CD14-positive monocyte (primary cell): ENCODE measurements at regions not wholly inside any gene's neighbourhood (a gene's known extent, or its start where the extent isn't known, plus 50 kb on each side); places are given as distances from the start of the nearest gene placed in this dataset.

ENCODE experiments used
- DNase-seq, 3 donors: peaks; one replicate each; pipeline ENCODE4 v3.0.0-alpha.2; 2011 to 2022
- H2AFZ ChIP-seq: 2 replicates; pipeline ENCODE4 v1.6.0; 2012; ENCODE audit warnings: mild to moderate bottlenecking, low read depth, low read length, inconsistent platforms; ENCODE audit not compliant: insufficient read depth, poor library complexity, severe bottlenecking
- H3K27ac ChIP-seq, 2 donors: 1 replicate in 1 of 2; 2 replicates in 1 of 2; pipeline ENCODE4 v1.5.1; 2012 to 2013; ENCODE audit warnings: low read length in 2 of 2, control low read depth in 1 of 2, inconsistent platforms in 1 of 2, low read depth in 1 of 2, mild to moderate bottlenecking in 1 of 2
- H3K27me3 ChIP-seq, 2 donors: one replicate each; pipeline versions ENCODE4 v1.6.0 to v1.6.1; 2011 to 2013; ENCODE audit warnings: low read length in 2 of 2; ENCODE audit not compliant: control insufficient read depth in 2 of 2, insufficient read depth in 2 of 2
- H3K36me3 ChIP-seq, 2 donors: replicated peaks in 1 of 2; 1 replicate in 1 of 2; 2 replicates in 1 of 2; pipeline versions ENCODE4 v1.5.1 to v1.6.1; 2012 to 2013; ENCODE audit warnings: low read length in 2 of 2, control low read depth in 1 of 2, inconsistent platforms in 1 of 2, mild to moderate bottlenecking in 1 of 2; ENCODE audit not compliant: insufficient read depth in 2 of 2, control insufficient read depth in 1 of 2
- H3K4me1 ChIP-seq, 2 donors: 1 replicate in 1 of 2; 2 replicates in 1 of 2; pipeline versions ENCODE4 v1.5.1 to v1.6.1; 2012 to 2013; ENCODE audit warnings: low read length in 2 of 2, control low read depth in 1 of 2, inconsistent platforms in 1 of 2, mild to moderate bottlenecking in 1 of 2, moderate library complexity in 1 of 2; ENCODE audit not compliant: insufficient read depth in 2 of 2, control insufficient read depth in 1 of 2
- H3K4me2 ChIP-seq: replicated peaks from 2 replicates; pipeline ENCODE3; 2012; ENCODE audit warnings: low read length, moderate library complexity, mild to moderate bottlenecking; ENCODE audit not compliant: poor library complexity, severe bottlenecking; ENCODE audit errors: extremely low read depth
- H3K4me3 ChIP-seq, 3 experiments: fragments of 200-600 bp in 1 of 3; sonication (generic) in 1 of 3; replicated peaks in 1 of 3; 1 replicate in 2 of 3; 2 replicates in 1 of 3; pipeline ENCODE4 v1.5.1; 2011 to 2013; ENCODE audit warnings: low read length in 3 of 3, mild to moderate bottlenecking in 3 of 3, control low read depth in 2 of 3, low read depth in 2 of 3, inconsistent platforms in 1 of 3, moderate library complexity in 1 of 3
- H3K79me2 ChIP-seq: 2 replicates; pipeline ENCODE4 v1.6.0; 2012; ENCODE audit warnings: mild to moderate bottlenecking, control low read depth, inconsistent platforms, low read length, moderate library complexity; ENCODE audit not compliant: insufficient read depth
- H3K9ac ChIP-seq: 2 replicates; pipeline ENCODE4 v1.6.0; 2017; ENCODE audit warnings: low read length, mild to moderate bottlenecking; ENCODE audit not compliant: insufficient read depth, poor library complexity, severe bottlenecking
- H3K9me3 ChIP-seq, 2 donors: replicated peaks in 1 of 2; 1 replicate in 1 of 2; 2 replicates in 1 of 2; pipeline versions ENCODE4 v1.5.1 to v1.6.1; 2012 to 2013; ENCODE audit warnings: low read length in 2 of 2, control low read depth in 1 of 2; ENCODE audit not compliant: control insufficient read depth in 1 of 2, insufficient read depth in 1 of 2
- H4K20me1 ChIP-seq: 2 replicates; pipeline ENCODE4 v1.6.0; 2012; ENCODE audit warnings: mild to moderate bottlenecking, low read length, control low read depth, moderate library complexity; ENCODE audit not compliant: insufficient read depth
- H3K27ac Mint-ChIP-seq, 7 donors: one replicate each; pipeline ENCODE4 v1.8.0; 2020; ENCODE audit warnings: mild to moderate bottlenecking in 7 of 7, mixed read lengths in 7 of 7, moderate library complexity in 6 of 7, inconsistent platforms in 2 of 7
- H3K27me3 Mint-ChIP-seq, 3 donors: one replicate each; pipeline ENCODE4 v1.8.0; 2021 to 2022; ENCODE audit warnings: low read depth in 3 of 3, mild to moderate bottlenecking in 3 of 3, mixed read lengths in 3 of 3, moderate library complexity in 3 of 3, inconsistent platforms in 1 of 3
- H3K36me3 Mint-ChIP-seq, 2 donors: one replicate each; pipeline ENCODE4 v1.8.0; 2020; ENCODE audit warnings: mixed read lengths in 2 of 2, inconsistent platforms in 1 of 2, mild to moderate bottlenecking in 1 of 2
- H3K4me1 Mint-ChIP-seq: one replicate; pipeline ENCODE4 v1.8.0; 2020; ENCODE audit warnings: mild to moderate bottlenecking, mixed read lengths
- H3K4me3 Mint-ChIP-seq, 2 donors: one replicate each; pipeline ENCODE4 v1.8.0; 2020; ENCODE audit warnings: mild to moderate bottlenecking in 2 of 2, mixed read lengths in 2 of 2, moderate library complexity in 1 of 2
- H3K9me3 Mint-ChIP-seq, 7 donors: one replicate each; pipeline ENCODE4 v1.8.0; 2020 to 2022; ENCODE audit warnings: mixed read lengths in 7 of 7, mild to moderate bottlenecking in 6 of 7, moderate library complexity in 6 of 7, inconsistent platforms in 2 of 7
- WGBS: methylation state at CpG from one replicate; pipeline ENCODE4 v1.1.5; 2013; ENCODE audit warnings: missing lambda C conversion rate; ENCODE audit not compliant: insufficient coverage; 5-methylcytosine and 5-hydroxymethylcytosine counted together
- intact Hi-C, 2 donors: fragments of 100-400 bp; cut with micrococcal nuclease; formaldehyde crosslinking; loops; one replicate each; pipeline versions ENCODE4 v1.15.0 to v1.15.1; 2023
- TF ChIP-seq, protein P1 (sequence below): fragments of 200-600 bp; IDR thresholded peaks from one replicate; pipeline ENCODE4 v1.8.0; 2022; ENCODE audit warnings: antibody characterized with exemption, mild to moderate bottlenecking

DNA sequence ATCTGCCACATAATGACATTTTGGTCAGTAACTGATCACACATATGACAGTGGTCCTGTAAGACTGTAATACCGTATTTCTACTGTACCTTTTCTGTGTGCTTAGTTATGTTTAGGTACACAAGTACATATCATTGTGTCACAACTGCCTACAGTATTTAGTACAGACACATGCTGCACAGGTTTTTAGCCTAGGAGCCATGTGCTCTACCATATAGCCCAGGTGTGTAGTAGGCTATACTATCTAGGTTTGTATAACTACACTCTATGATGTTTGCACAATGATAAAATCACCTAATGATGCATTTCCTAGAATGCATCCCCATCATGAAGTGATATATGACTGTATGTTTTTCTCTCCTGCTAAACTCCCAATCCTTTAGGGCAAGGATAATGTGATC, 61.2 kb upstream of the MIR17HG start:
- no peak overlapping the region for H3K9ac ChIP-seq

DNA sequence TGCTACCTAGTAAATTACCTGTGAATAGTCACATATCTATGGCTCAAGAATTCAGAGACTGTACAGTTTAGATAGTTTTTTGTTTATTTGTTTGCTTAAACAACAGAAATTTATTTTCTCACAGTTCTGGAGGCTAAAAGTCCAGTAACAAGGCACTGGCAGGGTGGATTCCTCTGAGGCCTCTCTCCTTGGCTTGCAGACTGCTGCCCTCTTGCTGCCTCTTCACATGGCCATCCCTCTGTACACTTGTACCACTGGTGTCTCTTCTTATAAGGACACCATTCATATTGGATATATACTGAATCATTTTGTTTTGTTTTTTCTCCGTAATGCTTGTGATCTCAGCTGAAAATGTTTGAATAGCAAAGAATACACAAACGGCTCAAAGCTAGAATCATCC, 56.4 kb upstream of the MIR17HG start:
- no peak overlapping the region for H3K4me3 Mint-ChIP-seq
- TF ChIP-seq, protein P1, sequence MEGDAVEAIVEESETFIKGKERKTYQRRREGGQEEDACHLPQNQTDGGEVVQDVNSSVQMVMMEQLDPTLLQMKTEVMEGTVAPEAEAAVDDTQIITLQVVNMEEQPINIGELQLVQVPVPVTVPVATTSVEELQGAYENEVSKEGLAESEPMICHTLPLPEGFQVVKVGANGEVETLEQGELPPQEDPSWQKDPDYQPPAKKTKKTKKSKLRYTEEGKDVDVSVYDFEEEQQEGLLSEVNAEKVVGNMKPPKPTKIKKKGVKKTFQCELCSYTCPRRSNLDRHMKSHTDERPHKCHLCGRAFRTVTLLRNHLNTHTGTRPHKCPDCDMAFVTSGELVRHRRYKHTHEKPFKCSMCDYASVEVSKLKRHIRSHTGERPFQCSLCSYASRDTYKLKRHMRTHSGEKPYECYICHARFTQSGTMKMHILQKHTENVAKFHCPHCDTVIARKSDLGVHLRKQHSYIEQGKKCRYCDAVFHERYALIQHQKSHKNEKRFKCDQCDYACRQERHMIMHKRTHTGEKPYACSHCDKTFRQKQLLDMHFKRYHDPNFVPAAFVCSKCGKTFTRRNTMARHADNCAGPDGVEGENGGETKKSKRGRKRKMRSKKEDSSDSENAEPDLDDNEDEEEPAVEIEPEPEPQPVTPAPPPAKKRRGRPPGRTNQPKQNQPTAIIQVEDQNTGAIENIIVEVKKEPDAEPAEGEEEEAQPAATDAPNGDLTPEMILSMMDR = no peak
- H3K79me2 ChIP-seq = no peaks in the 10 kb centered on the region
- H3K4me2 ChIP-seq = no peak overlapping the region
- H3K9me3 ChIP-seq = peaks cover 0 to 2% of the 10 kb centered on the region in 2 donors
- H3K9me3 Mint-ChIP-seq = peaks cover 0 to 5% (median 0%) of the 10 kb centered on the region in 7 donors
- H3K27ac ChIP-seq = no peak overlapping the region
- no peak for DNase-seq
- WGBS = 100% methylated on average over 2 of the region's 2 CpGs
- H3K36me3 Mint-ChIP-seq = no peaks in the 10 kb centered on the region
- no peaks in the 10 kb centered on the region for H3K4me1 ChIP-seq
- H3K4me3 ChIP-seq = no peak overlapping the region
- H4K20me1 ChIP-seq = no peaks in the 10 kb centered on the region
- no peak overlapping the region for H2AFZ ChIP-seq
- no peak overlapping the region for H3K9ac ChIP-seq
- no peaks in the 10 kb centered on the region for H3K27me3 ChIP-seq
- H3K27me3 Mint-ChIP-seq = peaks cover 0 to 3% (median 0%) of the 10 kb centered on the region in 3 donors
- peaks cover 2% of the 10 kb centered on the region for H3K4me1 Mint-ChIP-seq
- H3K27ac Mint-ChIP-seq = no peak overlapping the region
- intact Hi-C loops = no loop called here
- H3K36me3 ChIP-seq = no peaks in the 10 kb centered on the region

More for the DNA sequence above, 61.2 kb upstream of the MIR17HG start:
- peaks cover 0 to 1% of the 10 kb centered on the region in 2 donors for H3K9me3 ChIP-seq
- Mint-ChIP-seq H3K4me3 (no peak overlapping the region), H3K4me1 (peaks cover 12% of the 10 kb centered on the region), H3K9me3 (peaks cover 0 to 4% (median 0%) of the 10 kb centered on the region in 7 donors), H3K27me3 (peaks cover 0 to 5% (median 0%) of the 10 kb centered on the region in 3 donors), H3K36me3 (no peaks in the 10 kb centered on the region), H3K27ac (no peak overlapping the region)
- no peak for DNase-seq
- H3K36me3 ChIP-seq = no peaks in the 10 kb centered on the region
- H3K27me3 ChIP-seq = no peaks in the 10 kb centered on the region
- H3K79me2 ChIP-seq = no peaks in the 10 kb centered on the region
- H3K27ac ChIP-seq = no peak overlapping the region
- H3K4me1 ChIP-seq = no peaks in the 10 kb centered on the region
- no CpG with 5 or more reads among the region's 1 CpG for WGBS
- H3K4me2 ChIP-seq = no peak overlapping the region
- no peak overlapping the region for H3K4me3 ChIP-seq
- no peaks in the 10 kb centered on the region for H4K20me1 ChIP-seq
- TF ChIP-seq, protein P1 = no peak
- H2AFZ ChIP-seq = no peak overlapping the region
- intact Hi-C loops = no loop called here
